HepG2 (cell line): ENCODE measurements at regions not wholly inside any gene's neighbourhood (a gene's known extent, or its start where the extent isn't known, plus 50 kb on each side); places are given as distances from the start of the nearest gene placed in this dataset.

Experiments
- ATAC-seq: fragments of 200-7000 bp; cut with Tn5 transposase; 3 replicates; pipeline ENCODE4 v1.9.1; 2020; ENCODE audit warnings: mild to moderate bottlenecking, moderate library complexity
- BruUV-seq: library from RNA; stranded (reverse); fragments of 400-500 nt; replicated peaks from 2 replicates; lab custom pipeline; 2021; lab: Mats Ljungman, UMichigan
- CTCF ChIA-PET: fragments of 300-600 bp; formaldehyde crosslinking; extraction: SDS; loops from one replicate; lab custom pipeline; 2021; ENCODE audit warnings: low total read pairs, inconsistent platforms, low intra/inter-chr PET ratio; lab: Yijun Ruan, JAX
- POLR2A ChIA-PET: fragments of 350-600 bp; sonication (Branson Sonifier 250); formaldehyde crosslinking; loops from one replicate; lab custom pipeline; 2020; ENCODE audit warnings: antibody characterized with exemption, inconsistent platforms; lab: Yijun Ruan, JAX
- DNase-seq: peaks from one replicate; pipeline ENCODE4 v3.0.0-alpha.2; 2015; ENCODE audit warnings: low spot score
- FAIRE-seq: peaks from 3 replicates; lab custom pipeline; 2011; peaks lifted over from hg19 to GRCh38; lab: Jason Lieb, UNC
- H2AFZ ChIP-seq: one replicate; pipeline ENCODE4 v1.6.1; 2011; ENCODE audit warnings: low read length, inconsistent platforms
- H3K27ac ChIP-seq: fragments of 300-600 bp; 3 replicates; pipeline ENCODE4 v1.8.0; 2011; ENCODE audit warnings: mixed run types, mild to moderate bottlenecking, mixed read lengths, low read length, inconsistent platforms; ENCODE audit not compliant: insufficient read depth; ENCODE audit errors: extremely low read length
- H3K27me3 ChIP-seq, 2 experiments: fragments of 200-600 bp in 1 of 2; 2 replicates in 1 of 2; 3 replicates in 1 of 2; pipeline versions ENCODE4 v1.6.0 to v1.8.0; 2011; ENCODE audit warnings: low read length in 2 of 2, mild to moderate bottlenecking in 2 of 2, moderate library complexity in 2 of 2, inconsistent platforms in 1 of 2; ENCODE audit not compliant: insufficient read depth in 2 of 2, control insufficient read depth in 1 of 2
- H3K36me3 ChIP-seq, 2 experiments: fragments of 200-600 bp in 1 of 2; replicated peaks in 1 of 2; 2 replicates in 1 of 2; 3 replicates in 1 of 2; pipeline versions ENCODE4 v1.5.1 to v1.8.0; 2011; ENCODE audit warnings: low read length in 2 of 2, inconsistent platforms in 1 of 2; ENCODE audit not compliant: insufficient read depth in 2 of 2, control insufficient read depth in 1 of 2
- H3K4me1 ChIP-seq: 2 replicates; pipeline ENCODE4 v1.5.1; 2012; ENCODE audit warnings: low read length, inconsistent platforms; ENCODE audit not compliant: insufficient read depth
- H3K4me2 ChIP-seq: 2 replicates; pipeline ENCODE4 v1.6.0; 2011; ENCODE audit warnings: low read depth, low read length, inconsistent platforms
- H3K4me3 ChIP-seq, 3 experiments: fragments of 200-600 bp in 1 of 3; sonication (generic), shearing (Covaris generic) in 1 of 3; replicated peaks in 1 of 3; 2 replicates each; pipeline ENCODE4 v1.5.1; 2011 to 2016; ENCODE audit warnings: low read length in 3 of 3, inconsistent platforms in 2 of 3, low read depth in 2 of 3, mild to moderate bottlenecking in 2 of 3, control low read depth in 1 of 3, mixed read lengths in 1 of 3; ENCODE audit not compliant: insufficient read depth in 1 of 3
- H3K79me2 ChIP-seq: one replicate; pipeline ENCODE4 v1.6.1; 2011; ENCODE audit warnings: low read length, inconsistent platforms; ENCODE audit not compliant: insufficient read depth
- H3K9ac ChIP-seq: 2 replicates; pipeline ENCODE4 v1.6.0; 2011; ENCODE audit warnings: mild to moderate bottlenecking, low read depth, low read length, inconsistent platforms; ENCODE audit not compliant: insufficient read depth
- H3K9me3 ChIP-seq: 2 replicates; pipeline ENCODE4 v1.5.1; 2012; ENCODE audit warnings: mild to moderate bottlenecking, low read length
- H4K20me1 ChIP-seq: 2 replicates; pipeline ENCODE4 v1.6.0; 2011; ENCODE audit warnings: inconsistent platforms, mild to moderate bottlenecking, low read length, moderate library complexity; ENCODE audit not compliant: insufficient read depth
- AHDC1 ChIP-seq: sonication (generic); formaldehyde crosslinking; IDR thresholded peaks from 2 replicates; pipeline ENCODE4 v1.5.1; 2020; ENCODE audit warnings: mild to moderate bottlenecking, missing genetic modification reagents, borderline replicate concordance
- DR1 ChIP-seq: sonication (generic); formaldehyde crosslinking; IDR thresholded peaks from 2 replicates; pipeline ENCODE4 v1.8.0; 2021; ENCODE audit warnings: mild to moderate bottlenecking, missing genetic modification reagents, inconsistent platforms
- GLMP ChIP-seq: sonication (generic); formaldehyde crosslinking; IDR thresholded peaks from 2 replicates; pipeline ENCODE4 v1.9.0; 2021; ENCODE audit warnings: missing genetic modification reagents, mild to moderate bottlenecking, borderline replicate concordance
- HNRNPLL ChIP-seq: fragments of 200-400 bp; formaldehyde crosslinking; IDR thresholded peaks from 2 replicates; pipeline ENCODE4 v1.6.1; 2017; ENCODE audit warnings: mild to moderate bottlenecking, low read depth, low read length; ENCODE audit not compliant: poor library complexity, severe bottlenecking
- HOXA5 ChIP-seq: sonication (generic); formaldehyde crosslinking; IDR thresholded peaks from 2 replicates; pipeline ENCODE4 v1.4.0; 2020; ENCODE audit warnings: missing genetic modification reagents
- MEIS2 ChIP-seq: sonication (generic); formaldehyde crosslinking; IDR thresholded peaks from 2 replicates; pipeline ENCODE4 v1.9.0; 2021; ENCODE audit warnings: mild to moderate bottlenecking, missing genetic modification reagents
- MTF2 ChIP-seq: sonication (generic); formaldehyde crosslinking; IDR thresholded peaks from 2 replicates; pipeline ENCODE4 v1.5.0; 2020; ENCODE audit warnings: missing genetic modification reagents, borderline replicate concordance
- SIX1 ChIP-seq: sonication (generic); formaldehyde crosslinking; IDR thresholded peaks from 2 replicates; pipeline ENCODE4 v1.4.0; 2020; ENCODE audit warnings: missing genetic modification reagents, borderline replicate concordance
- SNAI1 ChIP-seq: sonication (generic); formaldehyde crosslinking; IDR thresholded peaks from 2 replicates; pipeline ENCODE4 v1.5.0; 2020; ENCODE audit warnings: mild to moderate bottlenecking, missing genetic modification reagents, borderline replicate concordance
- TFAP4 ChIP-seq: sonication (generic); IDR thresholded peaks from 2 replicates; pipeline ENCODE4 v1.6.1; 2016; ENCODE audit warnings: low read depth, borderline replicate concordance
- TFE3 ChIP-seq: IDR thresholded peaks from 2 replicates; pipeline ENCODE4 v1.6.1; 2016
- ZBTB38 ChIP-seq: sonication (generic); formaldehyde crosslinking; IDR thresholded peaks from 2 replicates; pipeline ENCODE4 v1.5.1; 2020; ENCODE audit warnings: mild to moderate bottlenecking, missing genetic modification reagents
- ZNF484 ChIP-seq: sonication (generic); formaldehyde crosslinking; IDR thresholded peaks from 2 replicates; pipeline ENCODE4 v1.5.1; 2020; ENCODE audit warnings: mild to moderate bottlenecking, low read depth, missing genetic modification reagents, borderline replicate concordance
- ZNF672 ChIP-seq: sonication (generic); formaldehyde crosslinking; IDR thresholded peaks from 2 replicates; pipeline ENCODE4 v1.8.1; 2022; ENCODE audit warnings: missing genetic modification reagents
- WGBS: methylation state at CpG from one replicate; pipeline ENCODE4 v1.1.6; 2017; ENCODE audit warnings: low lambda C conversion rate; 5-methylcytosine and 5-hydroxymethylcytosine counted together
- in situ Hi-C: cut with HindIII; loops from 2 replicates; pipeline ENCODE4 v1.10.0; 2017; ENCODE audit warnings: low pct_unique_long_range_greater_than_20kb; ENCODE audit not compliant: extremely low pct_ligation_motif_present
- intact Hi-C: fragments of 100-400 bp; cut with micrococcal nuclease; formaldehyde crosslinking; loops from one replicate; pipeline ENCODE4 v1.10.0; 2022; ENCODE audit not compliant: unreplicated experiment

GRCh38 chr2:53561155-53561554, 206.4 kb upstream of the CHAC2 start:
- in situ Hi-C loops = no loop called here
- Histone ChIP-seq H3K4me2 (no peak overlapping the region), H3K36me3 (no peaks in the 10 kb centered on the region), H3K9me3 (no peaks in the 10 kb centered on the region), H3K27me3 (no peaks in the 10 kb centered on the region), H3K9ac (no peak overlapping the region), H2AFZ (no peak overlapping the region), H3K4me3 (no peak overlapping the region), H3K79me2 (no peaks in the 10 kb centered on the region), H3K27ac (no peak overlapping the region), H3K4me1 (0 out of 2 replicates have a peak, but pooled peaks cover 4% of the 10 kb centered on the region), H4K20me1 (no peaks in the 10 kb centered on the region)
- ChIA-PET POLR2A (no interaction called here), CTCF (no interaction called here)
- intact Hi-C loops = no loop called here
- WGBS = 26% methylated on average over 4 of the region's 4 CpGs
- DNase-seq (no peak), FAIRE-seq (no peak), ATAC-seq (no peak)
- no TSS peak for BruUV-seq
- TF ChIP-seq GLMP (CRISPR knock-in tag) = no peak
- TF ChIP-seq ZBTB38 (CRISPR knock-in tag) = no peak
- TF ChIP-seq DR1 (CRISPR knock-in tag) = no peak
- no peak for TF ChIP-seq MTF2 (CRISPR knock-in tag)
- no peak for TF ChIP-seq TFAP4
- TF ChIP-seq ZNF672 (CRISPR knock-in tag) = no peak
- no peak for TF ChIP-seq HOXA5
- TF ChIP-seq MEIS2 = no peak
- no peak for TF ChIP-seq SNAI1 (CRISPR knock-in tag)
- TF ChIP-seq HNRNPLL = no peak
- no peak for TF ChIP-seq ZNF484
- TF ChIP-seq AHDC1 (CRISPR knock-in tag) = no peak
- TF ChIP-seq SIX1 (CRISPR knock-in tag) = no peak
- TF ChIP-seq TFE3 (CRISPR knock-in tag) = no peak
